HepG2 (cell line): ENCODE measurements at regions not wholly inside any gene's neighbourhood (a gene's known extent, or its start where the extent isn't known, plus 50 kb on each side); places are given as distances from the start of the nearest gene placed in this dataset.

Source experiments
- ATAC-seq: fragments of 200-7000 bp; cut with Tn5 transposase; 3 replicates; pipeline ENCODE4 v1.9.1; 2020; ENCODE audit warnings: mild to moderate bottlenecking, moderate library complexity
- BruUV-seq: library from RNA; stranded (reverse); fragments of 400-500 nt; replicated peaks from 2 replicates; lab custom pipeline; 2021; lab: Mats Ljungman, UMichigan
- CTCF ChIA-PET: fragments of 300-600 bp; formaldehyde crosslinking; extraction: SDS; loops from one replicate; lab custom pipeline; 2021; ENCODE audit warnings: low total read pairs, inconsistent platforms, low intra/inter-chr PET ratio; lab: Yijun Ruan, JAX
- POLR2A ChIA-PET: fragments of 350-600 bp; sonication (Branson Sonifier 250); formaldehyde crosslinking; loops from one replicate; lab custom pipeline; 2020; ENCODE audit warnings: antibody characterized with exemption, inconsistent platforms; lab: Yijun Ruan, JAX
- DNase-seq: peaks from one replicate; pipeline ENCODE4 v3.0.0-alpha.2; 2015; ENCODE audit warnings: low spot score
- FAIRE-seq: peaks from 3 replicates; lab custom pipeline; 2011; peaks lifted over from hg19 to GRCh38; lab: Jason Lieb, UNC
- H2AFZ ChIP-seq: one replicate; pipeline ENCODE4 v1.6.1; 2011; ENCODE audit warnings: low read length, inconsistent platforms
- H3K27ac ChIP-seq: fragments of 300-600 bp; 3 replicates; pipeline ENCODE4 v1.8.0; 2011; ENCODE audit warnings: mixed run types, mild to moderate bottlenecking, mixed read lengths, low read length, inconsistent platforms; ENCODE audit not compliant: insufficient read depth; ENCODE audit errors: extremely low read length
- H3K27me3 ChIP-seq, 2 experiments: fragments of 200-600 bp in 1 of 2; 2 replicates in 1 of 2; 3 replicates in 1 of 2; pipeline versions ENCODE4 v1.6.0 to v1.8.0; 2011; ENCODE audit warnings: low read length in 2 of 2, mild to moderate bottlenecking in 2 of 2, moderate library complexity in 2 of 2, inconsistent platforms in 1 of 2; ENCODE audit not compliant: insufficient read depth in 2 of 2, control insufficient read depth in 1 of 2
- H3K36me3 ChIP-seq, 2 experiments: fragments of 200-600 bp in 1 of 2; replicated peaks in 1 of 2; 2 replicates in 1 of 2; 3 replicates in 1 of 2; pipeline versions ENCODE4 v1.5.1 to v1.8.0; 2011; ENCODE audit warnings: low read length in 2 of 2, inconsistent platforms in 1 of 2; ENCODE audit not compliant: insufficient read depth in 2 of 2, control insufficient read depth in 1 of 2
- H3K4me1 ChIP-seq: 2 replicates; pipeline ENCODE4 v1.5.1; 2012; ENCODE audit warnings: low read length, inconsistent platforms; ENCODE audit not compliant: insufficient read depth
- H3K4me2 ChIP-seq: 2 replicates; pipeline ENCODE4 v1.6.0; 2011; ENCODE audit warnings: low read depth, low read length, inconsistent platforms
- H3K4me3 ChIP-seq, 3 experiments: fragments of 200-600 bp in 1 of 3; sonication (generic), shearing (Covaris generic) in 1 of 3; replicated peaks in 1 of 3; 2 replicates each; pipeline ENCODE4 v1.5.1; 2011 to 2016; ENCODE audit warnings: low read length in 3 of 3, inconsistent platforms in 2 of 3, low read depth in 2 of 3, mild to moderate bottlenecking in 2 of 3, control low read depth in 1 of 3, mixed read lengths in 1 of 3; ENCODE audit not compliant: insufficient read depth in 1 of 3
- H3K79me2 ChIP-seq: one replicate; pipeline ENCODE4 v1.6.1; 2011; ENCODE audit warnings: low read length, inconsistent platforms; ENCODE audit not compliant: insufficient read depth
- H3K9ac ChIP-seq: 2 replicates; pipeline ENCODE4 v1.6.0; 2011; ENCODE audit warnings: mild to moderate bottlenecking, low read depth, low read length, inconsistent platforms; ENCODE audit not compliant: insufficient read depth
- H3K9me3 ChIP-seq: 2 replicates; pipeline ENCODE4 v1.5.1; 2012; ENCODE audit warnings: mild to moderate bottlenecking, low read length
- H4K20me1 ChIP-seq: 2 replicates; pipeline ENCODE4 v1.6.0; 2011; ENCODE audit warnings: inconsistent platforms, mild to moderate bottlenecking, low read length, moderate library complexity; ENCODE audit not compliant: insufficient read depth
- SP1 ChIP-seq, 2 experiments: fragments of 450-650 bp in 1 of 2; sonication (generic) in 1 of 2; formaldehyde crosslinking in 1 of 2; IDR thresholded peaks; 2 replicates each; pipeline versions ENCODE4 v1.4.0 to v1.6.1; 2016 to 2020; ENCODE audit warnings: missing genetic modification reagents in 1 of 2
- USF2 ChIP-seq, 2 experiments: sonication (generic) in 1 of 2; formaldehyde crosslinking in 1 of 2; IDR thresholded peaks; 2 replicates each; pipeline versions ENCODE4 v1.5.1 to v1.6.1; 2011 to 2020; ENCODE audit warnings: borderline replicate concordance in 1 of 2, low read depth in 1 of 2, low read length in 1 of 2, mild to moderate bottlenecking in 1 of 2, missing genetic modification reagents in 1 of 2, moderate library complexity in 1 of 2
- ZGPAT ChIP-seq: IDR thresholded peaks from 2 replicates; pipeline ENCODE4 v1.6.1; 2016; ENCODE audit warnings: mild to moderate bottlenecking
- ZNF552 ChIP-seq: sonication (generic); formaldehyde crosslinking; IDR thresholded peaks from 2 replicates; pipeline ENCODE4 v1.9.0; 2022; ENCODE audit warnings: missing genetic modification reagents, mild to moderate bottlenecking, borderline replicate concordance
- ZSCAN9 ChIP-seq: IDR thresholded peaks from 2 replicates; pipeline ENCODE4 v1.6.1; 2016; ENCODE audit warnings: borderline replicate concordance
- WGBS: methylation state at CpG from one replicate; pipeline ENCODE4 v1.1.6; 2017; ENCODE audit warnings: low lambda C conversion rate; 5-methylcytosine and 5-hydroxymethylcytosine counted together
- in situ Hi-C: cut with HindIII; loops from 2 replicates; pipeline ENCODE4 v1.10.0; 2017; ENCODE audit warnings: low pct_unique_long_range_greater_than_20kb; ENCODE audit not compliant: extremely low pct_ligation_motif_present
- intact Hi-C: fragments of 100-400 bp; cut with micrococcal nuclease; formaldehyde crosslinking; loops from one replicate; pipeline ENCODE4 v1.10.0; 2022; ENCODE audit not compliant: unreplicated experiment

- no peak for ATAC-seq
- no peak overlapping the region for H3K27ac ChIP-seq
These were observed 104.2 kb downstream of the HSPH1 start for GRCh38 chr13:31057403-31058033.

More at GRCh38 chr13:31057403-31058033, 104.2 kb downstream of the HSPH1 start:
- BruUV-seq, result no TSS peak
- H3K4me3 ChIP-seq, result no peak overlapping the region
- DNase-seq (no peak), FAIRE-seq (no peak)
- no peaks in the 10 kb centered on the region for H3K36me3 ChIP-seq
- CTCF ChIA-PET, result no interaction called here
- peaks cover 0 to 5% of the 10 kb centered on the region in 2 experiments; a peak in 3 of 5 replicates for H3K27me3 ChIP-seq
- intact Hi-C loops, result no loop called here
- no peaks in the 10 kb centered on the region for H3K4me1 ChIP-seq
- TF ChIP-seq SP1 (IDR thresholded peaks at IDR 0.05) (no peak), SP1 (CRISPR knock-in tag; IDR thresholded peaks at IDR 0.05) (no peak), ZNF552 (CRISPR knock-in tag) (no peak), ZGPAT (CRISPR knock-in tag) (no peak), USF2 (IDR thresholded peaks at IDR 0.05; ENCODE audit: low read depth, low read length) (no peak), USF2 (CRISPR knock-in tag; IDR thresholded peaks at IDR 0.05; ENCODE audit: borderline replicate concordance) (no peak), ZSCAN9 (CRISPR knock-in tag) (no peak)
- H3K9me3 ChIP-seq, result no peaks in the 10 kb centered on the region
- H4K20me1 ChIP-seq, result no peaks in the 10 kb centered on the region
- no peak overlapping the region for H3K4me2 ChIP-seq
- 26% methylated on average over 9 of the region's 9 CpGs for WGBS
- H3K79me2 ChIP-seq, result no peaks in the 10 kb centered on the region
- H3K9ac ChIP-seq, result no peak overlapping the region
- H2AFZ ChIP-seq, result no peak overlapping the region
- in situ Hi-C loops, result no loop called here
- POLR2A ChIA-PET, result no interaction called here
